NCI-H1417 (cell line): ENCODE measurements at regions not wholly inside any gene's neighbourhood (a gene's known extent, or its start where the extent isn't known, plus 50 kb on each side); places are given as distances from the start of the nearest gene placed in this dataset.

Experiments used
- DNase-seq, 3 experiments: peaks; one replicate each; lab custom pipeline; 2025; lab: John Stamatoyannopoulos, UW

DNA sequence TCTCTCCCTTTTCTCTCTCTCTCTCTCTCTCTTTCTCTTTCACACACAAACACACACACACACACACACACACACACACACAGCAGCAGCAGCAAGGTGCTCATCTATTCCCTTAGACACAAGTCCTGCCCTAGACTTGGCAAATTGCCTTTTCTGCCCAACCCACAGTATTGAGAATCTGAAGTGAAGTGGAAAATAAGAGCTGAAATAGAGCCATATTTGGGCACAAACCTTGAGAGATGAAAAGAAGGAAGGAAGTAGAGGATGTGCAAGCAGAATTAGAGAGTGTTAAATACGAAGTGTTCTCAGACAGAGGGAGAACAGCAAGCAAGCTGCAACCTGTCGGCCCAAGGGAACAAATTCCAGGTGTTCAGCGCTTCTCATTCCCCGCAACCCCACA is 557.5 kb upstream of the NOX3 start:
- DNase-seq: peak in 2 of 3 experiments; percentile 8 to 83

DNA sequence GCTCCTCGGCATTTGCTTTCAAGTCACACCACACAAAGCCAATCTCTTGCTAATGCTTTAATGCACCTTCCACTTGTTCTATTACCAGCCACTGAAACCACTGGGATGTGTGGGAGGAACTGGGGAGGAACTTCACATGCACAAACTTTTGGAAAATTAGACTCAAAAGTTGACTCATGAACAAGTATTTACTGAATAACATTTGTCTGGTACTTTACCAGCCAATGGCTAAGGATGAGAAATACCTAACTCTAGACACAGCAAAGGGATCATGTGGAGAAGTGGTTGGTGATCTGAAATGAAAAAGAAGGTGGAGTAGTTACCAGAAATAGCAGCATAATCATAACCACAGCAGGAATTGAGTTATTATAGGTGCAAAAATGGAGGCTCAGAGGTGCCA is 554.0 kb upstream of the NOX3 start:
- DNase-seq: no peak

DNA sequence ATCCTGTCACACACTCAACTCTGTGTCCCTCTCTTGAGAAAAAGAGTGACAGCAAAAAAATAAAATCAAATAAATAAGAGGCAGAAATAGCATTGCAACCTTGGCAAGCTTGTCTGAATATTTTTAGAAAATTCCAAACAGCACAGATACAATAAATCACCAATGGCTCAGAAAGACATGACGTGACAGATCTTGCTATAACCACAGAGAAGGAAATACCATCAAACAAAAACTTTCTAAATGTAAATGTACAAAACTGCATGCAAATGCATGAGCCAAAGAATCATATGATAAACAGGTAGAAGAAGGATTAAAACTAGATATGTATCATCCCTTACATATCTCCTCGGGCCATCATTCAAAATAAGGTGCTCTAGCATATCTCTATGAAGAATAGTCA is 549.2 kb upstream of the NOX3 start:
- DNase-seq: no peak

DNA sequence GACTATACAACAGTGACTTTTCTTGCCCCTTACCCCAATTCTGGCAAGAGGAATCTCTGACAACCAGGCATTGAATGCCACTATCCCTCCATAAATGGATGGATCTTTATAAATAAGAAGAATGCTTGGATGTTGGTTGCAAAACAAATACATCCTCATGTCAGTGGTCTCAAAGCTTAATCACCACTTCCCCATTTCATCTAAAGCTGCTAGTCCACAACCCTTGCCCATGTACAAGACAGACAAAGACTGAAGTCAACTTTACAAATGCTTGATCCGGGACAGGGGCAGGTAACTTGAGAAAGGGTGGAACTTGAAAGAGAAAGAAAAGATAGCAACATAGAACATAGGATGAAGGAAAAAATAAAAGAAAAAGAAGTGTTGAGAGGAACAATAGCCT is 540.5 kb upstream of the NOX3 start:
- no peak for DNase-seq

DNA sequence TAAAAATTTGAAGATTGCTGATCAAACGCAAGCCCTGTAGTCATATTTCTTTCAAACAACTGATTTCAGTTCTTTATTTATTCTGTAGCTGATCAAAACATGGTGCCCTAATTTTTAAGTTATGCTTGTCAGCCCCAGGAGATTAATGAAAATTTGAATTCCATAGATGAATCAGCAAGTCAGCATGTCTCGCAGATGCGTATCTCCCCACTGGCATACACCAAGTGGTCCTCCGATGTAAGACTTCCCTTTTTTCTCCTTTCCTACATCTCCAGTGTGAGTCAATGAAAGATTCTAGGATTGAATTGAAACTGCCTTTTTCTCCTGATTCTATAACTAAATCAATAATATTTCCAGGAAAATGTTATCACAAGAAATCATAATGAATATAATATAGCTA is 539.6 kb upstream of the NOX3 start:
- DNase-seq: no peak

DNA sequence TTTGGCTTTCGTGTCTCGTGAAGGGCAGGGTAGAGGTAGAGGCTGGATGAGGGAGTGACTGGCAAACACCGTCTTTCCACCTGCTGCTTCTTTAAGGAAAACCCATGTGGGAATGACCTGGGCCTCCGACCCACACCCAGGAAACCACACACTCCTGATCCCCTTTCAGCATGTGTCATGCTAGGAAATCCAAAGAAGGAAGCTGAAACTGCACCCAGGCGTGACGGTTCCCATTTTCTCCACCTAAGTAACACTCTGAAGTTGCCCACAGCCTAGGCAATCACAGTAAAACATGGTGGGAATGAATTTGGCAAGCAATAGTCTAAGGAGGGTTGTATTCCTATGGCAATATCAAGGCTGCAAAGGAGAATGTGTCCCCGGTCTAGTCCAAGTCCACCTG is 538.4 kb upstream of the NOX3 start:
- peak in 1 of 3 experiments; percentile 53 for DNase-seq

DNA sequence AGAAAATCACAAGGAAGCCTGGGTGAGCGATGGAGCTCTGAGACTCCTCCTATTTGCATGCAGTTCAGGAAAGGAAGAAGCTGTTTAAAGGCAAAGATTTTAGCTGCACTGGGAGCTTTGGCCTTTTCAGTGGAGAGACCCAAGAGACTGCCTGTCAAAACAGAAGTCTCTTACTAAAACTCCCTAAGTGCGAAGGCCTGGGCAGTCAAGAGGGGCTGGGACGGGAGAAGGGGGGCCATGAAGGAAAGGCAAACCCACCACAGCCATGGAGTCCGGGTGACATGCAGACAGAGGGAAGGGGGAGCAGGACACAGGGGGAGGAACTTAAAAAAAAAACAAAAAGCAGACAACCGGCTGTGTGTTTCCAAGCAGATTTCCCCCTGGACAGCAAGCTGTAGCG is 537.6 kb upstream of the NOX3 start:
- no peak for DNase-seq

DNA sequence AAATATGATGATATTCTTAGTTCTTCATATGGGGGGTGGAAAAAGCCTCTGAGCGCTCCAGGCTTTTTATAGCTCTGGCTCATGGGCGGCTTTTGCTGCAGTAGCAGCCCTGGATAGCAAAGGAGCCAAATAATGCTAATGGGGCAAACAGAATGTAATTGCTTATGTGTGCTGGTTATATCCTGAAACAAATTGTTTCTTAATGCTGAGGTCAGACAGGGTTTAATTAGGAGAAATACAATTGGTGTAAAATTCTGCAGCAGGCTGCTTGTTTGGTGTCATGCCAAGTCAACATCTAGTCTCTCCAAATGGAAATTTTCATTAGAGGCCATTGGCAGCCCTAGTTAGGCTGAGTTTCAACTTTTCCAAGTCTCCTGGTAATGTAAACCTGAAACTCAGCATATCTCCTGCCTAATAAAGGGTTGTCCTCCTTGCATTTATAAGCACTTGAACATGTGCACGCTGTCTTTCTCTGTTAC is 530.1 kb upstream of the NOX3 start:
- DNase-seq: peak in 1 of 3 experiments; percentile 44

DNA sequence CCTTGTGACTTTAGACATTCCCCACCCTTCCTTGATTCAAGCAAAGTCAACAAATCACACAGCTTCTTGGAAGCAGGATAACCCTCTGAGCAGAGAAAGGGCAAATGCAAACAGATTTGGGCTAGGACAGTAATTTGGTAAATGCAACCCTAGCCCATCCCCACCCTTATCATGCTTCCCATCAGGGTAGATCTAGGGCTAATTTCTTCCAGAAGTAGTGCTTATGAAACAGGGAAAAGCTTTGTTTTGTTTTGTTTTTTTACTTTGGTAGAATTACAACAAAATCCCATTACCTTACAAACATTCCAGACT is 525.1 kb upstream of the NOX3 start:
- DNase-seq: no peak

DNA sequence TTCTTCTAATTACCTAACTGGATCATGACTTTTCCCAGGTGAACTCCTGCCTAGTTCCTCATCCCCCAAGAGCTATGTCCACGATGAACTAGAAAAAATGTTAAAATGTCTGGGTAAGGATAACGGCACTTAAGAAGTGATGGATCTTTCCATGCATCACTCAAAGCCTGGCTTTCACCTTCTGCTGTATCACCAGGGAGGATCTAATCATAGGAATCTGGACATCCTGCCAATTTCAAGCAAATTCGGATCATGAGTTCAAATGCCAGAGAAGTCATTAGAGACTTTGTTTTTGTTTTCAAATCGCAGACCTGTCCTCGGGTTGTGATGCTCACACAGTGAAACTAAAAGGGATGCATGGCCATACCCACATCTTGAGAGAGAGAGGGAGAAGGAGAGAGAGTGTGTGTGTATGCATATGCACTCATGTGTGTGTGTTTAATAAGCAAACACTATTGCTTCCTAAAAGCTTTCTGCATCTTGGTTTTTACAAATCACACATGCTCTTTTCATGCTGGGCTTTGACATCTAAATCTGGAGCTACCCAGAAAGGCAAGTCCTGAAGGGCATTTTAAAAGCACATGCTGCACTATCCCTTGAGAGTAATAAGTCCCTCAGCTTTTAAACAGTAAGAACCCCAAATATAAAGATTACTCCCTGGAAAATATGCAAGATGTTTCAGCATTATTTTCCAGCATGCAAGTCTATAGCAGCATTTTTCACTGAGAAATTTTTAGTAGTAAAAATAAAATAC is 524.6 kb upstream of the NOX3 start:
- no peak for DNase-seq

DNA sequence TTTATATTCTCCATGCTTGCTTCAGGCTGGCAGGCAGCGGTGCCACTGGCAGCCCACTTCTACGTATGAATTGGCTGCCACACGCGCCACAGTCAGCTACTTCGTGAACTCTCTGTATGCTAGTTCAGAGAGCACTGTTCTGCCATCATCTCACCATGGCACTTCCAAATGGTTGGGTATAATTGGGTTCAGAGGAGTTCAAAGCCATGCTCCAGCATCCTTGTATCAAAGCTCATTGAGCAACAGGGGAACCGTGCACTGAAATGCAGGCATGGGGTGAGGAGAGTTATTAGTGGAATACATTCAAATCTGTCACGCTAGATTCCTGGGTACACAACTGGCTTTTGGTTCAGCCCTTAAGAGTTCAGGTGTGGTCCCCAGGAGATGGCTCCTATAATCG is 519.9 kb upstream of the NOX3 start:
- DNase-seq: no peak

DNA sequence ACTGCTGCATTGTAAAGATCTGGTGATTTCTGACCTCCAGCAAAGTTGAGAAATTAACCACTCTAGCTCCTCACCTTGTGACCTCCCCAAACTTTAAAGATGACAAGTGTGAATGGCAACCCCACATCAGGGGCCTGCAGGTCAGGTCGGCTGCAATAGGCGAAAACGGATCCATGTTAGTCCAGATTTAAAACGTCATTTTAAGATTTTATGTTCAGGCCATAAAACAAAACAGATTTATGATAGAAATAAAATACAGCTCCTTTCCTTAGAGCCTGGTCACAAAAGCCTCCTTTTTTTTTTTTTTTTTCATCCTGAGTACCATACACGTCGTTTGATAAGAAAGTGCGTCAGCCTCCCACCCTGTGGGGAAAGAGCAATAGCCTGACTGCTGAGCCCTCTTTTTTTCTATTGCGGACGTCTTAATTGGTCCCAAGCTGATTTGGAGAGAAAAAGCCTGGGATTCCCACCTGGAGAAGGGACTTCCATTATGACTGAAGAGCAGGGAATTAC is 519.2 kb upstream of the NOX3 start:
- DNase-seq: no peak

DNA sequence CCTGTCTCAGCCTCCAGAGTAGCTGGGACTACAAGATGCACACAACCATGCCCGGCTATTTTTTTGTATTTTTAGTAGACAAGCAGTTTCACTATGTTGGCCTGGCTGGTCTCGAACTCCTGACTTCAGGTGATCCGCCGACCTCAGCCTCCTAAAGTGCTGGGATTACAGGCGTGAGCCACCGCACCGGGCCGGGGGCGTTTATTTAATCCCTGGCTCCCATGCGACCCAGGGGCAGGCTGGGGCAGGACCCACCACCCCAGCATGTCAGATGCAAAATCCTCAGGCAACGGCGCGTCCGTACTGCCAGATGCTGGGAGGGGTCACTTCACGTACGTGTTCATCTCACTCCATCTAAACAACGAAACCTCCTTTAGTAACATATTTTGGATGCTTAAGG is 518.7 kb upstream of the NOX3 start:
- DNase-seq: no peak

DNA sequence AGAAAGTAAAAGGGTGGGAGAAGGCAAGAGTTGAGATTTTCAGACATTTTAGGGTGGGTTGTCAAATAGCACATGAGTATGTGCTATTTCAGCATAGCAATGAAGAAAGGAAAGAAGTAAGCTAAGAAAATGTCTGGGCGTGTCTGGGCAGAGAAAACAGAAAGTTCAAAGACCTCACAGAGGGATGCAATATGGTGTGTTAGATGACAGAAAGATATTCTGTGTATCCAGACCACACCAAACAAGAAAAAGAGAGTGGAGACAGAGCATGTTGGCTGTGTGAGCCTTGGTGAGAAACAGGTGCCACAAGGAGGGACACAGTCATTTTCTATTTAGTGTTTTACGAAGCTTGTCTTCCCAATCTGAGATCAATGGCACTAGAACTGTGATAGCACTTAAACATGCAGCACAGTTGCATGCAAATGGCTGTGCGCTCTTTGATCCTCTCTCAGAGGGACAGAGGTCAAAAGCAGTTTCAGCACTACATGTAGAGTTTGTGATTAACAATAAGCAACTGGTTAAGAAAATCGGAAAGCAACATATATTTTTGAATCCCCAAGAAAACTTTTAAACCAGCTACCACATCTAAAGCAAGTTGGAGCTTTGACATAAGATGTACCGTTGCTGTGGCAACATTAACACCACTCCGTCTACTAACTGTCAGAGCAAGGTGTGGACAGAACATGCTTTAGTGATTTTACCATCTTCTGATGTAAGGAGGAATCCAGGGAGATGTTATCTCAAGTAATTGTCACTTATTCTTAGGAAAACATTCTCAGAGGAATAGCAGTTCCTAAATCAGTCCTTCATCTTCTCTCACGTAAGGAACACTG is 515.5 kb upstream of the NOX3 start:
- no peak for DNase-seq

DNA sequence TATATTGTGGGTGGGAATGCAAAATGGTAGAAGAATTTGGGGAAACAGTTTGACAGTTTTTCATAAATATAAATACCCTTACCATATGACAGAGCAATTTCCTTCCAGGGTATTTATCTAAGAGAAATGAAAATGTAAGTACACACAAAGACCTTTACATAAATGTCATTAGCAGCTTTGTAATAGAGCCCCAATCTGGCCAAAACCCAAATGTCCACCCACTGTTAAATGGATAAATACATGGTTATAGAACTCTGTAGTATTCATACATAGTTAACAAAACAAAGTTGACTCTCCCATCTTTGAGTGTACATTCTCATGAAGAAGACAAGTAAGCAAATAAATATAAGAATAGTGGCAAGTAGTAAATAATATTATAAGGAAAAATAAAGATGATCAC is 514.8 kb upstream of the NOX3 start:
- DNase-seq: no peak

DNA sequence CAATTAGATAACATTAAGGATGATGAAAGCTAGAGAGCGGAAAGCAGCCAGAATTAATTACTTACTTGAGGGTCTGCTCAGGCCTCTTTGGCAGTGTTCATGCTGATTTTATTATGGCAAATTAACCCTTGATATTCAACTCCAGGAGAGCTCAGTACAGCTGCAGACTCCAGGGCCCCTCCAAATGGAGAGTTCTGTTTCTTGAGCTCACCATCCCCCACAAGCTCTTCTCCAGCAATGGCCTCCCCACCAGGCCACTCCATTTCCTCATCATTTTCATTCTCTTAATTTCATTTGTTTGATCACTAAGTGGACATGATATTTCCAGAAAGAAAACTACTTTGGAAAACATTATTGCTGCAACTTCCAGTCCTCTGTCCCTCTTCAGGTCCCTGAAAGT is 513.3 kb upstream of the NOX3 start:
- peak in 1 of 3 experiments; percentile 51 for DNase-seq

DNA sequence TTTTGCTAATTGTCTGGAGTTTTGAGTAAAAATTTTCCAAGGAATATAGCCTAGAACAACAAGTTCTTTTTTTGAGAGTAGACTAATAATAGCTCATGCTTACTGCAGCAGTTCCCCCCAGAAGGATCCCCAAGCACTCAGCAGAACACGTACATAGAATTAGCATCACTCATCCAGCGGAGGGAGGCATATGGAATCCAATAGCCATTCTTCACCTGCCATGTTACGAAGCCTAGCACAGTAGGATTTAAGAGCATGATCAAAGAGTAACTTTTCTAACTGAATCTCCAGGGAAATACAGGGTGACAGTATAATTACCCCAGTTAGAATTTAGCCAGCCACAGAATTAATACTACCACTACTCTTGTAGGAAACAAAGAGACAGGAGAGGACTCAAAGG is 511.7 kb upstream of the NOX3 start:
- no peak for DNase-seq

DNA sequence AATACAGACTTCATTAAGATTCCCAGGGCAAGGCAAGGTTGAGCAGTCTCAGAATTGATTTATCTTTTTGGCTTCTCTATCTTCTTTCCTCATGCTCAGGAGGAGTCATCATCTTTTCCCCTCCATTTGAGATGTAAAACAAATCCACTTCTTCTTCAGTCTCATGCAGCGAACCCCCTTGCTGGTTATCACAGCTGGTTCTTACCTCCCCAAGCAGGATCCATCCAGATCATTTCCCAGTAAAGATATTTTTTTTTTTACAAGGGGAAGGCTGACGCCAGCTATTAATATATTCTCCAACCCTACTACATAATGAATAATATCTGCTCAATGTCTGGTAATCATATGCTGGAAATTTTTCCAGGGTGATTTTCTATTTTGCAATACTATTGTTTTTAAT is 508.9 kb upstream of the NOX3 start:
- DNase-seq: no peak

DNA sequence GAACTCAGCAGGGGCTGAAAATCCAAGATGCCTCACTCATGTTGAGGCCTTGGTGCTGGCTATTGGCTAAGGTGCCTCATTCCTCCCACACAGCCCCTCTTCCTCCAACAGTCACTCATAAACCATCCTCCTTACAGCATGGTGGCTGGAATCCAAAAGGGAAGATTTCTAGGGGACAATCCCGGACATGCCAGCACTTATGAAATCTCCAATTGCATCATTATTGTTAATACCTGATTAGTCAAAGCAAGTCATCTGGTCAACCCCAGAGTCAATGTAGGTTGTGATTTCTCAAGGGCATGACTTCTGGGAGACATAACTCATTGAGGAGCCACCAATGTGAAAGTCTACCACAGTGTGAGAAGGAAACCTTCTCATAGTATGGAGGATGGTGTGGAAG is 506.6 kb upstream of the NOX3 start:
- no peak for DNase-seq

DNA sequence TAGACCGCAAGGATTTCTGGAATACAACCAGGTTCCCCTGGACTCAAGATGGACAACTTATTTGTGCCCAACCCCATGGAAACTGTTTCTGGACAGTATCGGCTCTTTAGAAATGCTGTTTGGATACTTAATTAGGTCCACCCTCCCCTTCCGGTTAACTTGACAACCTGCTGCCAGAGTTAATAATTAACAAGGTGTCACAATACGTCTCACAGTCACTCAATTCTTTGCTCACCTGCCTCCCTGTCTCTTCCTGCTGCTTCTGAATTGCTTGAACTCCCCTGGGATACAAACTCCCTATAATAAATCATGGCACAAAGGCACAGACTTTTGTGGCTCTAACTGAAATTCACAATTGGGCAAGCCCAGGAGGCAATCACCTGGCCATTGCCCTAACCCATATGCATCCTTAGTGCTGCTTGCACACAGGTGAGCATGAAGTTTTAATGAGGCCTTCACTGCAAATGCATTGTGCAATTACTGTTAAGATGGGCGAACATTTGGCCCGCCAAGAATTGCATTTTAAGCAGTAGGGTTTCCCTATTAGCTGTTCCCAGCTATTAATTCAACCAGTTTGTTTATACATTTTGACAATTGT is 504.4 kb upstream of the NOX3 start:
- DNase-seq: peak; percentile 47 to 99 (median 96)

DNA sequence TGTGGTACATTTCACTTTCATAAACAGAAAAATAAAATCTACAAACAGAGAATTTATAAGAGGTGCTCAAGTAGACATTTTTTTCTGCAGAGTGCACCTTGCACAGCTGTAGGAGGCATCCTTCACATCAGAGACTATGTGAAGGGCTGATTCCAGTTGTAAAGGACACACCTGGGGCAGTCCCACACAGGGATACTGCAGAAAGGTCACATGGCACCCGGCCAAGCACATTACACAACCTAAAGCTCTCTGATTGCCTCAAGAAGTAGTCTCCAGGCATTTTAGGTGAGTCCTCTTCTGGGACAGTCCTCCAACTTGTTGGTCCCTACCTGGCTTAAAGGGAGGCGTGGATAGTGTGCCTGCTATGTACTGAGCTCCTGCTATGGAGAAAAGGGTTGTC is 502.9 kb upstream of the NOX3 start:
- no peak for DNase-seq

DNA sequence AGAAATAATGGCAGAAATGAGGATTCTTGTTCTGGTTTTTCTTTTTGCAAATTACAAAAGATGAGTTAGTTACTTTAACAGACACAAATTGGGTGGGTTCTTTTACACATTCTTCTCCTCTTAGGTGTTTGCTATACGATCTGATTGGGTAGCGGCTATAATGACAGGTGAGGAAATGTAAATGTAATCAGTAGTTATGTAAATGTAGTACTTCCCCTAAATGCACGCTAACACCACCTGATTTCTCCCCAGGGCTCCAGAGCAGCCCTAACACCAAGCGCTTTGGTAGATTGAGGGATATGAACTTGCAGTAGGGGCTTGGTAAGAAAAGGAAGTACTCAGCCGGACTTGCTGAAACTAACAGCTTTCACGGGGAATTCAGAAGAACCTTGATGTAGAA is 499.4 kb upstream of the NOX3 start:
- no peak for DNase-seq

DNA sequence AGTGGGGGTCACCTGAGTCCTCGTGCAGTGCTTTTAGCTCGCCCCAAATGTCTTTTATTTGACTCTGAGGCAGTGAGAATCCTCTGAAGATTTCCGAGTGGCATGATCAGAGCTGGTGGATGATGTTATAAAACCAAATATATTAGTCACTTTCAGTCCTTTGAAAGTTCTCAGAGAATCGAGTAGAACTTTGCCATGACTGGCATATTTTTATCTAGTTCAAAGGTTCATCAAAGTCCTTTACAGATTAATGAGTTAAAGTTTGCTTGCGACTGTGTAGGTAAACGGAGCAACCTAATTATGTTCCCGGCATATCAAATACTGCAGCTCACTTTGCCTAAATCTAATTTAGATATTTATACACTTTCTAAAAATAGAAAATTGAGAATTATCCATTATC is 498.5 kb upstream of the NOX3 start:
- no peak for DNase-seq
